ENCODE measurements at regions not wholly inside any gene's neighbourhood (a gene's known extent, or its start where the extent isn't known, plus 50 kb on each side); places are given as distances from the start of the nearest gene placed in this dataset.
"Not testable (repeated sequence)": the region's sequence is repeated elsewhere in the genome, so short reads cannot be mapped to it uniquely, and the experiment has no call there.

DNA sequence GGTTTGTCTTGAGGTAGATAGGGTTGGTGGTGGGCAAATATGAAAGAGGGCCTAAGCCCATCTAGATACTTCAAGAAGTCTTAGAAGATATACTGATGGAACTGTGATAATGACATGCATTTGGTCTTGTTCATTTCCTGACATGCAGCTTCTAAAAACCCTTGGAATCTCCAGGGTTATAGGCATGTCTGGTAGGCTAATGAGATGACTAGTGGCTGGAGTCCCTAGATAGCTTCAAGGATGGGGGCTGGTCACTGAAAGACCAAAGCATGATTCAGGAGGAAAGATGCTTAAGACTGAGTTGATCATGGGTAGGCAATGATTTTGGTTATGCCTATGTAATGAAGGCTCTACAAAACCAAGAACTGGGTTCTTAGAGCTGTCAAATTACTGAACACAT, 217.9 kb upstream of the MOCS1 start:
- DNase-seq (ENCODE audit: low spot score) = no peak

DNA sequence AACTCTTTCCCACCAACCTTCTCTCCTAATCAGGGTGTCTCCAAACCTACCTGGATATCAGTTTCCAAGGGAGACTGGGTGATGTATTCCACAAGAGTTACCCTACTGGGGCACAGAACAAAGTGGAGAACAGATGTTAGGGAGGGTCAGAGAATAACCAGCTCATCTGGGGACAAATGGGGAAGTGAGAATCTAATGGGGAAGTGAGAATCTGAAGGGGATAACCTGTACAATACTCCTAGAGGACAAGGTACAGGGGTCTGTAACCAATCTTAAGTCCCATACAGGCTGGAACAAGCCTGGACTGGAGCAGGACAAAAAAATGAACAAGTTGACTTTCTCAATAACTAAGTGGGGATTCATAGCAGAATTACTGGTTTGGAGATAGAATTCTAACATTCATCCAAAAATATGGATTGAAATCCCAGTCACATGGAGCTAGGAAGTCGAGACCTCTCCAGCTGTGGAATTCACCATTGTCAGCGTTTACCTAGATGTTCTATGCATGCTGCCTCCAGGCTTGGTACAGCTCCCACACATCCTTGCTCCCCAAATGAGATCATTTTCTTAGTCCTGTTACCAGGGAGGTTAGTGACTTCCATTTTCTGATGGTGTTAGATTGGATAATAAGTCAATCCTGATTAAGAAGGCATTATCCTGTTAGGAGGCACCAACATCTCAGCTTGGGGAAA, 214.8 kb upstream of the MOCS1 start:
- DNase-seq (ENCODE audit: low spot score) = no peak

DNA sequence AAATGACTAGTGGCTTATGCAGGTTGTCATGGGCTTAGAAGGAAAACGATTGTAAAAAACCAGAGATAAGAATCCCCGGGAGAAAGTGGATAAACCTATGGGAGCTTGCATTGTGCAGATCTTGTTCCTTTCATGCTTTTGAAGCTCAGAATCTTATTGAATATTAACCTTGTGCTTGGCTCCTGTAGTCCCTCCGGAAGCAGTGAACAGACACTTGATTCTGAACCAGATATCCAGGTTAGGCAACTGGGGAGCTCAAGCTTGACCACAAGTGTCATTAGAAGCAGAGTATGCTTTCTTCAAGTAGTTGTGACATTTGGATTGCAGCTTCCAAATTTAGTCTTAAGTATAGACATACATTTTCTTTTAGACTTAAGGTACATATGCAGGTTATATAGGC, 212.6 kb upstream of the MOCS1 start:
- no peak for DNase-seq (ENCODE audit: low spot score)

DNA sequence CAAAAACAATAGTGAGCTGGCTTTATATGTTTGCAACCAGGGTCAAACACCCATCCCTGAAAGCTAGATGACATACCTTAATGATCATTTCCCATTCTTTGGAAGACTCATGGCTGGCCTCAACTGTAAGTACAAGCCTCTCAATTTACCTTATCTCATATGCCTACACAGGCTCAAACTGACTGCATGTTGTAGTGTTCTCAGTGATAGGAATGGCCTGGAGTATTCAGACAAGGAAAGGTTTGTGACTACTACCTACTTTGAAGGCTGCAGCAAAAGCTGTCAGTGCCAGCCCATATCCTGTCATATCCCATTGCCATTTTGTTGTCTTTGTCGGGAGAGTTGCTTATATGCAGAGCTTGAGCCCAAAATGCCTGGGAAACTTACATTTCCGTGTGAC, 205.2 kb upstream of the MOCS1 start:
- DNase-seq (ENCODE audit: low spot score) = no peak

DNA sequence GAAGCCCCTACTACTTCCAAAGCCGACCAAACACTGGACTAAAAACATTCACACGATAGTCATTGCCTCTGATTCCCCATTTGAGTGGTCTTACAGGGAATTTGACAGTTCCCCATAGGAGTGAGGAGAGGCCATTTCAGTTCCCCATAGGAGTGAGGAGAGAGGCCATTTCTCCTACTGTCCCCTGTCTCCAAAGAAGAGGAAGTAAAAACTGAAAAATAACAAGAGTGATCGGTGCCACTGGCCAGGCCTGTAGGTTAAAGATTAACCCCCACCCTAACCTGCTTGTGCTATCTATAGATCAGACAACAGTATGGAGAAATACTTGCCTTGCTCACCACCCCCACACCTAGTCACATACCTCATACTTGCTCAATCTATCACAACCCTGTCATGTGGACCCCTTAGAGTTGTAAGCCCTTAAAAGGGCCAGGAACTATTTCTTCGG, 204.0 kb upstream of the MOCS1 start:
- DNase-seq (ENCODE audit: low spot score) = no peak

DNA sequence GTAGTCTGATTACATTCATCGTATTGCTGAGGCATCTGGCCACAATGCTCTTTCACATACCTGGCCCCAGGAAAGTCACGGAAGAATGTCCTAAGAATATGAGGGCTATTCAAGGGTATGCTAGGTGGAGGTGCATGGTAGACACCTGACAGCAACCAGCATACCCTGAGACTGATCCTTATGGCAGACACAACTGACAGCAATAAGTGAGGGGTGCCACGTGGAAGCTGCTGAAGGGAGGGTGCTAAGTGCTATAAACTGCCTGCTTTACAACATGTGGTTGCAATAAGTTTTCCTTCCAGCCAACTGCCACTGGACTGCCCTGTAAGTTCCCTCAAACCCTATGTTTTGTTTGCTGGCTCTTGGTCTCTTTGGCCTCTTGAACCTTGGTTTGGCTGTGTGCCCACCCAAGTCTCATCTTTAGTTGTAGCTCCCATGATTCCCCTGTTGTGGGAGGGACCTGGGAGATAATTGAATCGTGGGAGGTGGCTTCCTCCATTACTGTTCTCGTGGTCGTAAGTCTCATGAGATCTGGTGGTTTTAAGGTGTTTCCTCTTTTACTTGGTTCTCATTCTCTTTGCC, 201.3 kb upstream of the MOCS1 start:
- DNase-seq (ENCODE audit: low spot score) = no peak

DNA sequence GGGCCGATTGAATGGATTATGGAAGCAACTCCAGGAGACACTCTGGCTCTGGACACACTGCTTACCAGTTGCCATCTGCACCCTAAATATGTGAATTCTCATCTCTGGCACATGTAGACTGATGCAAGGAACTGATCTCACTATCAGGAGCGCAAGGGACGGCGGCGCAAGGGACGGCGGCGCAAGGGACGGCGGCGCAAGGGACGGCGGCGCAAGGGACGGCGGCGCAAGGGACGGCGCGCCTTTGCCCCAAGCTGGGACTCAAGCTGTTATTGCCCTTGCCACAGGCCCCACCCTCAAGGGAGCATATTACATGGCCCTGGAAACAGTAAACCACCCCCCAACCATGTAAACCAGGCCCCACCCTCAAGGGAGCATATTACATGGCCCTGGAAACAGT, 199.7 kb upstream of the MOCS1 start:
- DNase-seq (ENCODE audit: low spot score) = not testable (repeated sequence)

DNA sequence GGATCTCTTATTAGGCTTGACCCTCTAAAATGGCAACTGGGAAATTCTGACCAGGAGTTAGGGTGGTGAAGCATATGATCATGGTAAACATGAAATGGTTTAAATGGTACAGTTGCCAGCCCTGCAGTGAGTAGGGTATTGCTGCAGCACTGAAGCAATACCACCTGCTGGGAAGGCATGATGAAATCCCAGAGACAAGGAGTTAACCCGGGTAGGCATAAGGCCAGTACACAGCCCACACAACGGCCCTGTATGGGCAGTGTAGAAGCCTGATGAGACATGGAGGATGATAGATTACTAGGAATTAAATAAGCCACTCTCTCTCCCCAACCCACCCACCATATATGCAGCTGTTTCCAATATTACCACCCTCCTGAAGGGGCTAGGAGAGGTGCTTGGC, 197.4 kb upstream of the MOCS1 start:
- no peak for DNase-seq (ENCODE audit: low spot score)

DNA sequence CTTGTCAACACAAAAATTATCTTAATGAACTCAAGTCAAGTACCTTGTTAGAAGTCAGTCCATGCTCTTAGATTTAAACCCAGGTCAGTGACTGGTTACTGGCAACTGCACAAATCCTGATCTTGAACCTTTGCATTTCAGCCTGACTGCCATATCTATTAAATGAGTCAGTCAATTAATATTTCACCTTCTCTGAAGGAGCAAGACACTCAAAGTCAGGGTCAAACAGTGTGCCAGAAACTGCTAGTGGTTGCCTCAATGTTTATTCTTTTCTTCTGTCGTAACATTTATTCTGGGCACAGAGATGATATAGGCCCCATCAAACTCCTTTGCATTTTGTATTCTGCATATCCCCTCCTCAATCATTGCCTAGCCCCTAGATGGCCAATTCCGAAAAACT, 193.9 kb upstream of the MOCS1 start:
- DNase-seq (ENCODE audit: low spot score) = no peak

DNA sequence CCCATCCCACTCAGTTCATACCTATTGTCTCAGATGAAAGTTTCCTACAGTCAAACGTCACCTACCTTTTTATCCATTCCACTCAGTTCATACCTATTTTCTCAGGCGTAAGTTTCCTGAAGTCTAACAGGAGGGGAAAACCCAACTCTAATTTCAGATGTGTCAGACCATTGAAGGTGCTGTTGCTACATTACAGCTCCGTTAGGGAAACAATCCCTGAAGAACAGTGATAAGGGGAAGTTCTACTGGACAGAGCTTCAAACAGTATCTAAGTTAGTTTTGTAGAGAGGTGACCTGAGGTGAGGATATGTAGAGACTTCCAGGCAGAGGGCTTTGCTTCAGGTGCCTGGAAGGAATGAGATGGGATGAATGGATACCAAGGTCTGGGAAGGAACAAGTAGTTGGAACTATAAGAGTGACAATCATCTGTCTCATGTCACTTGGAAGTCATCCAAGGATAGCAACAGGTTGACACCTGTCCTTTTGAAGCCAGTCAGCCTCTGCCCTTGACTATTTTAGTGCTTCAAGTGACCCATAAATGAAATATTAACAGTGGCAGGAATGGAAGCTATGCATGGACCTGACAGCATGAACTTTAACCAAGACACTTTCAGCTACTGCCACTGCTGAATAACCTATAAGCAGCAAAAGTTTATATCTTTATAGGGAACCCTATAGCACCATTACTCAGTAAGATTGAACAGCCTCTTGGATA, 191.6 kb upstream of the MOCS1 start:
- DNase-seq (ENCODE audit: low spot score) = no peak

DNA sequence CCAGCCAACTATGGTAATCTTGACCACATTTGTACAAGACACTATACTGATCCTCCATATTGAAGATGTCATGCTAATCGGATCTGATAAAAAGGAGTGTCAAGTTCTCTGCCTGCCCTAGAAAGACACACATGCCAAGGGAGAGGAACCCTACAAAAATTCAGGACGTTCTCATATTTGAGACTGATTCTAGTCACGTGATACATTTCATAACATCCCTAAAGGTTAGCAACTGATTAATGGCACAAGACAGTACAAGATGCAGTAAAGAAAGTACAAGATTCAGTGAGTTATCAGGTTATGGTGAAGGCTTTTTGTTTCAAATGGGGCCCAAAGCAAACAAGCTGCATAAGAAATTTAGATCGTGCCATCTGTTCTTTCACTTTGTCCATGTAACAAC, 190.7 kb upstream of the MOCS1 start:
- no peak for DNase-seq (ENCODE audit: low spot score)

DNA sequence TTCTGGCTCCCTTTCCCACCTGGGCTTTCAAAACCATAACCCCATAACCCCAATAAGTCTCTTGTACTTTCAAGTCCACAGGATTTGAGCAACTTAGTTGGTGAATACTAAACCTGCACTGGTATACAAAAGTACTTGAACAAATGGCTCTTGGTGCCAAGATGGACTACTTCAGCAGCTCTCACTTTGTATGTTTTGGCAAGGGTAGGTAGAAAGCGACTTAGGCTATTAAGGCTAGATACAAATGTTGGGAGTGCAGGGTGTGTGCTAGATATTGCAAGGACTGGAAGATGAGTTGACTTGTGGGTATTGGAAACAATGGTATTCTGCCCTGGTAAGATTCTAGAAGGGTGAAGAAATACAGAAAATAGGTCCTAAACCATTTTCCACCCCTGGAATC, 182.6 kb upstream of the MOCS1 start:
- no peak for DNase-seq (ENCODE audit: low spot score)

DNA sequence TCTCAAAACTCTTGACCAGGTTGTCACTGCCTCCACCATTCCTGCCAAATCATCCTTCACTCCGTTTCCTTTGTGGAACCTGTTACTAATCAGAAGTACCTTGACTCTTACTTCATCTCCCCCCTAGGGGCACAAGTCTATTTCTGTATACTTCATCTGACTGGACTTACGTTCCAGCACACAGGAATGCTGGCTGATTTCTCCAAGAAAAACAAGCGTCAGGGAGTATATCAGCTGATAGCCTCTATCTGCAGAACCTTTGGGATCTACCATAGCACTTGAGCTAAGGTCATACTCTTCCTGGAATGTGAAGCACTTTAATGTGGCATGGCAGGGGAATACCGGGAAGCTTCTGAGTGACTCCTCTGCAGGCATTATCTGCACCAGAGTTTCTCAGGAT, 178.1 kb upstream of the MOCS1 start:
- no peak for DNase-seq (ENCODE audit: low spot score)

DNA sequence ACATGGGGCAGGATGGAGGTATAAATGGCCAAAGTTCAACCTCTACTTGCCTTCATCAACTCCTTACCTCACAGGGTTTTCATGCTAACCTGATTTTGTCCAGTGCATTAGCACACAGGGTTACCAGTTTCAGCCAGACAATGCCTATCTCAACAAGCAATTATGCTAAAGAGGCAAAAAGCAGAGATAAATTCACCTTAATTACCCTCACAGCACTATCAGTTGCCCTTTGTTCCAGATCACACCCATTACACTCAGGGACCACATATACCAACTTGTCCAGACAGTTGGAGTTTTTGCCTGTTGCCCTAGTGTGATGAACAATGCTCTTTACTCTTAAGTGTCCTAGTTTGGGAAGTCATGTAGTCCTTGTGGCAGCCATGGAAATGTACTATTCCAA, 174.5 kb upstream of the MOCS1 start:
- DNase-seq (ENCODE audit: low spot score) = no peak

DNA sequence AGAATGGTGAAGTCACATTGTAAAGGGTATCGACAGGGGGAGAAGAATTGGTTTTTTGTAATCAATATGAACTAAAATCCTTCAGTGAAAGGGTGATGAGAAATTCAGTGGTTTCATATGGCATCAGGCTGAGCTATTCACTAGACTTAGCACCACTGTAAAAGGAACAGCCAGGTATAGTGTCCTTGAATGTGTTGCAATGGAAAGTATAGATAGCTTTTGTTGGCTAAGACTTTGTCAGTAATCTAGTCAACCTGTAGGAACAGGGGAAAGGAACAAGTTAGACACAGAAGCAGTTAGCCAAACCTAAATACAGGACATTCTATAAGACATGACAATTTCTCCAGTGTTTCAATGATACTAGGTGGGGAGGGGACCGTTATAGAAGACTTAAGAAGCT, 172.6 kb upstream of the MOCS1 start:
- DNase-seq (ENCODE audit: low spot score) = no peak

DNA sequence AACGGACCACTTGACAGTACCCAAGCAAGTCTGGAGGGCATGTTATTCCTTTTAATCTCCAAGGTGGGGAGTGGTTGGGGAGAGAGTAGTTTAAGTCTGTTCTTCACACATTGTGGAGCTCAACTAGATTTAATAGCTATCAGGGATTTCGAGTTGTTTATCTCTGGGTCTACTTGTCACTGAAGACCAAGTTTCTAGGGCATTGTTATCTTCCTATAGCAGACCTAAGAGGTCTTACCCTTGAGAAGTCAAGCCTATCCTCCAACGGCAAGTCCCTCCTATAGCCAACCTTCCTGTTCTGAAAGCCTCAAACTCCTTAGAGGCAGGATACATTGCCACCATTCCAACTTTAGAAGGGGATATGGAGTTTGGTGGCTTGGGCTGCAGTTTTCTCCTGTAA, 164.5 kb upstream of the MOCS1 start:
- DNase-seq (ENCODE audit: low spot score) = no peak

DNA sequence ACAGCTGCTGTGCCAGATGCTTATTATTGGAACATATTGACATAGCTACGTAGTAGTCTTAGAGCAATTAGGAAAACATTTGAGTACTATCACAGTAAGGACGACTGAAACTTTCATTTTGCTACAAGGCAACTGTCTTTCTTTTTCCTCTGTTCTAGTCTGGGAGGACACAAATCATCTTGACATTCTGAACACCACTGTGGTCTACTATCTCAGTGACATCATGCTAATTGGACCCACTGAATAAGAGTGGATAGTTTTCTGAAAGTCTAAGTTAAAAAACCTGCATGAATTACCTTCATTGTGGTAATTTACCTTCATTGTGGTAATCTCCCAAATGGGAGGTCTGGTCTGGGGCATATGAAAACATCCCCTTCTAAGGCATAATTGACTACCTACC, 163.3 kb upstream of the MOCS1 start:
- no peak for DNase-seq (ENCODE audit: low spot score)

DNA sequence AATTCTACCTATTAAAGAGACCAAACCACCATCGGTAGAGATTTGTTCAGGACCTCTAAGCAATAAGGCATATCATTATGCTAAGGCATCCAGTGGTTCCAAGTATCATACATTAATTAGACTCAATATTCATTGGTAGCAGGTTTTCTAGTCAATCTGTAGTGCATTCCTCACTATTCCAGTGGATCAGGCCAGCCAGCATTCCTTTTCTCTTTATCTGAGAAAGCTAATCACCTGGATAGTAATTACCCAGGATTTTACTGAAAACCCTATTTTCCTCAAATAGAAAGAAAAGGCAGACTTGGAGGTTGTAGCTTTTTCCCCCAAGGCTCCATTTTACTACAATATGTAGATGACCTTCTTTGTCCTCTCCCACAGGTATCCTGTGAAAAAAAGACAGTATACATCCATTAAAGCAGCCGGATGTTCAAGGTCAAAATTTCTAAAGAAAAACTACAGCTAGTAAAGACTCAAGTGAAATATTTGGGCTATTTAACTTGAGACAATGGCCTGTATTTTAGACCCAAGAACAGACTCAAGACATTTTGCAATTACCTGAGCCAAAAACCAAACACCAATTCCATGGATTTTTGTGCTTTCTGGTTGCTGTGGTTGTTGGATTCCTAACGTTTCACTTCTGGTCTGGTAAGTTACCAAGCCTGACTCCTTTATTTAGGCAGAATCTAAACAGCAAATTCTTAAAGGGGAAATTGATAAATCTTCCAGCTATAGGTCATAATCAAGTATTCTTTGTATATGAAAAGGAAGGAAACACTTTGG, 149.1 kb upstream of the MOCS1 start:
- DNase-seq (ENCODE audit: low spot score) = no peak

DNA sequence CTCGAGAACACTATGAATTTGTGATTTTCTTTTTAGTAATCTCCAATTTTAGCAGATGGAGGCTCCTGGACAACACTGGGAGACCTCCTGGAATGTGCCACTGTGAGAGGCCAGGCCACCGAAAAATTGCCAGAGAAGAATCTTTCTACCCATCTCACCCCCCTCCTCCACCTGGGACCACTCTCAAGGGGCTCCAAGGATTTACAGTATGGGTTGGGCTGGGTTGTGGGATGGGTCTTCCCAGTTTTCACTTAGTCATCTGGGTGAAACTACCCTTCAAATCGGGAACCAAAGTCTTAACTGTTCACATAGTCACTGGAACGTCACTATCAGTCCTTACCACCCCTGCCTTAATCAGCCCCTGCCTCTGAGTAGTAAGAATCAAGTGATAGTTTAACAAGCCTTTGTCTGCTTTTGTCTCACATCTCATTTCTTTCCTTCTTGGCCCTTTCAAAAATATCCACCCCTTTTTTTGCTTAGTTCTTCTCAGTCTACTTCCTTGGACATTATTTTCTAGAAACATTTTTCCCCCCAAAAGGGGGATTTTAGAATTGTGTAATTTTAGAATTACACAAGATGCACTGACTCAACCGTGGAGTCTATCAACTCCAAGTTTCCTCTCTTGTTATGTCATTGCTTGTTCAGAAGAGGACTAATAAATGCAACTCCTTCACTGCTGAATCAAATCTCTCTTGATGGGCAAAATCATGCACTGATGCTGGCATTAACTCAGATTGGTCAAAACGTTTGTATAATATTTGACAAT, 148.2 kb upstream of the MOCS1 start:
- no peak for DNase-seq (ENCODE audit: low spot score)

DNA sequence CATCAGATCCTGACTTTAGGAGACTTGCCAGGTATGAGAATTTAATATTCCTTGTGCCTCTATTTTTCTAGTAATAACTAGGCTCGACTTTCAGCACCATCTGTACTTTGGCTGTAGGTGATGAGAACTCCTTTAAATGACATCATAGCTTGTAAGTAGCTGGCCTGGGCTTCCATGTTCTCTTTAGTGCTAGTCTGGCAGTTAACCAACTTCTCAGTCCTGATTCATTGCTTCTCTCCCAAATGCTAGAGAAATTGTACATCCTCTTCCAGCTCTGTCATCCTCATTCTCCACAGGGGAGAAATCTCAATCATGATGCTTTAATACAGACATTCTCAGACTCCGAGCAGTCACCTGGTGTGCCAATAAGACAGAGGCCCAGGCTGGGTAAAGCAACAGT, 143.5 kb upstream of the MOCS1 start:
- DNase-seq (ENCODE audit: low spot score) = no peak

DNA sequence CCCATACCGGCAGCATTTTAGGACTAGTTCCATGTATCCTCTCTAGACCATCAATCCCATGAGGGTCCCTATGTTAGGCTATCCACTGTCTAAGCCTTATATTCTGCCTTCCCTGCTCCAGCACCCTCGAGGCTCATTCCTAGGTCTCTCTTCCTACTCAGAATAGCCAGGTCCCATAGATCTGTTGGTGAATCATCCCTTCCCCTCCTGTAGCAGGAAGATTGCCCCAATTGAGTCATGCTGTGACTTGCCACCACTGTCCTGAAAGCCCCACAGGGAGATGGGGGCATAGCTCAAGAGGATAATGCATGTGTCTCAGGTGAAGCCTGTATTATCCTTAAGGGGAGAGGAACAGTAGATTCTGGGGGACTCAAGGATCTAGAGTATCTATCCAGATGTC, 143.1 kb upstream of the MOCS1 start:
- no peak for DNase-seq (ENCODE audit: low spot score)

DNA sequence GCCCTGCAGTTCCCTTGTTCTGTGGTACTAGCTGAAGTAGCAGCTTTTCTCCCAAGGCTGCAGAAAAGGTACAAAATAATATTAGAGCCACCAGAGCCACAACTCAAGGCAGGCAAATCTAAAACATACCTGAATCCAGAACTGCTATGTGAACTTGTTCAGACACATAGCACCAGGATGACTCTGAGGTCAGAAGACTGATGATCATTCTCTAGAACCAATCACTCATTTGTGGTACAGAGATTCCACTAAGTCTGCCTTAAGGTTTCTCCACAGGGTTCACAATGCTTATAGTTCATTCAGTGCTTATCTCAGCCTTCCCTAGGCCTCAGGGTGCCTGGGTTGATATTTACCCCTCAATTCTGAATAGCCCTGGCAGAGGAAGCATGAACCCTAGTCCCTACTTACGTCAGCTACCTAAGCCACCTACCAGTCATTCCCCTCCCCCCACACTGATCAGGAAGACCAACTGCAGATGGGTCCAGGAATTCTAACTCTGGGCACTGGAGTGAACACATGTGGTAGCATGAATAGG, 140.9 kb upstream of the MOCS1 start:
- DNase-seq (ENCODE audit: low spot score) = no peak

Data from activated CD4-positive, alpha-beta T cell treated with anti-CD3 and anti-CD28 coated beads, Interleukin-2, Interleukin-4, amounts not matched to agents 100 ng/mL and 50 ng/mL, durations not matched to agents 16 hours and 8 hours (primary cell).